ENCODE measurements at regions not wholly inside any gene's neighbourhood (a gene's known extent, or its start where the extent isn't known, plus 50 kb on each side); places are given as distances from the start of the nearest gene placed in this dataset.
"Not testable (repeated sequence)": the region's sequence is repeated elsewhere in the genome, so short reads cannot be mapped to it uniquely, and the experiment has no call there.

DNA sequence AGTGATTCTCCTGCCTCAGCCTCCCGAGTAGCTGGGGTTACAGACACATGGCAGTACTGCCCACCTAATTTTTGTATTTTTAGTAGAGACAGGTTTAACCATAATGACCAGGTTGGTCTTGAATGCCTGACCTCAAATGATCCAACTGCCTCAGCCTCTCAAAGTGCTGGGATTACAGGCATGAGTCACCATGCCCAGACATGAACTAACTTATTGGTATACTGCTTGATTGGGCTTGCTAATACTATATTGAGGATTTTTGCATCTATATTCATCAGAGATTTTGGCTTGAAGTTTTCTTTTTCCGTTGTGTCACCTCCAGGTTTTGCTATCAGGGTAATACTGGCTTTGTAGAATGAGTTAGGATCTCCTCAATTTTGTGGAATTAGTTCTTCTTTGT, 706.1 kb upstream of the HS6ST1 start:
- CTCF ChIA-PET = no interaction called here
- intact Hi-C loops (cut with micrococcal nuclease) = no loop called here
- H4K20me1 ChIP-seq (ENCODE audit: low read length) = no peaks in the 10 kb centered on the region
- no peaks in the 10 kb centered on the region for H3K36me3 ChIP-seq (ENCODE audit: low read depth, low read length)
- H3K79me2 ChIP-seq (ENCODE audit: low read length) = no peaks in the 10 kb centered on the region
- no peak overlapping the region for H3K27ac ChIP-seq (ENCODE audit: low read length)
- no peak overlapping the region for H3K9ac ChIP-seq (ENCODE audit: low read length)
- TF ChIP-seq EZH2phosphoT487 (IDR thresholded peaks at IDR 0.05; ENCODE audit: borderline replicate concordance, low read length) = no peak
- TF ChIP-seq, protein P1, sequence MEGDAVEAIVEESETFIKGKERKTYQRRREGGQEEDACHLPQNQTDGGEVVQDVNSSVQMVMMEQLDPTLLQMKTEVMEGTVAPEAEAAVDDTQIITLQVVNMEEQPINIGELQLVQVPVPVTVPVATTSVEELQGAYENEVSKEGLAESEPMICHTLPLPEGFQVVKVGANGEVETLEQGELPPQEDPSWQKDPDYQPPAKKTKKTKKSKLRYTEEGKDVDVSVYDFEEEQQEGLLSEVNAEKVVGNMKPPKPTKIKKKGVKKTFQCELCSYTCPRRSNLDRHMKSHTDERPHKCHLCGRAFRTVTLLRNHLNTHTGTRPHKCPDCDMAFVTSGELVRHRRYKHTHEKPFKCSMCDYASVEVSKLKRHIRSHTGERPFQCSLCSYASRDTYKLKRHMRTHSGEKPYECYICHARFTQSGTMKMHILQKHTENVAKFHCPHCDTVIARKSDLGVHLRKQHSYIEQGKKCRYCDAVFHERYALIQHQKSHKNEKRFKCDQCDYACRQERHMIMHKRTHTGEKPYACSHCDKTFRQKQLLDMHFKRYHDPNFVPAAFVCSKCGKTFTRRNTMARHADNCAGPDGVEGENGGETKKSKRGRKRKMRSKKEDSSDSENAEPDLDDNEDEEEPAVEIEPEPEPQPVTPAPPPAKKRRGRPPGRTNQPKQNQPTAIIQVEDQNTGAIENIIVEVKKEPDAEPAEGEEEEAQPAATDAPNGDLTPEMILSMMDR (conservative IDR thresholded peaks at IDR 0.05; ENCODE audit: low read depth, low read length) = no peak
- TF ChIP-seq EZH2 (IDR thresholded peaks at IDR 0.05; ENCODE audit: low read length, unreplicated experiment) = no peak
- H3K9me3 ChIP-seq (ENCODE audit: low read length) = no peaks in the 10 kb centered on the region
- no peaks in the 10 kb centered on the region for H3K27me3 ChIP-seq (ENCODE audit: low read length)
- no peaks in the 10 kb centered on the region for H3K4me1 ChIP-seq (ENCODE audit: insufficient read depth, low read length)
- H3K4me3 ChIP-seq (ENCODE audit: low read length) = no peak overlapping the region
- BruUV-seq (replicated peaks) = no TSS peak
- POLR2A ChIA-PET (ENCODE audit: unreplicated experiment) = no interaction called here
- no peaks in the 10 kb centered on the region for H3K9me2 ChIP-seq (replicated peaks; ENCODE audit: low read length)
- H3F3A ChIP-seq (ENCODE audit: low read length, unreplicated experiment) = no peaks in the 10 kb centered on the region
- no peak overlapping the region for H2AFZ ChIP-seq (ENCODE audit: low read length)
- H3K4me2 ChIP-seq (ENCODE audit: low read length) = no peak overlapping the region
- ATAC-seq = no peak
- DNase-seq = no peak

DNA sequence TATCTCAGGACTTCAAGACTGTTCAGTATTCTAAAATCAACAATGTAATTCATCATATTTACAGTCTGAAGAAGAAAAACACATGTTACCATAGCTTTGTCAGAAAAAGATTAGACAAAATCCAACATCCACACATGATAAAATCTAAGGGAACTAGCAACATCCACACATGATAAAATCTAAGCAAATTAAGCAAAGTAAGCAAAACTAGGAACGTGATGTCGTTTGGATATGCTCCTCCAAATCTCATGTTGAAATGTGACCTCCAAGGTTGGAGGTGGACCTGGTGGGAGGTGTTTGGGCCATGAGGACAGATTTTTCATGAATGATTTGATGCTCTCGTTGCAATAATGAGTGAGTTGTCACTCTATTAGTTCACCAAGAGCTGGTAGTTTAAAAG, 717.3 kb upstream of the HS6ST1 start:
- Histone ChIP-seq H3K79me2 (ENCODE audit: low read length) (no peaks in the 10 kb centered on the region), H2AFZ (ENCODE audit: low read length) (no peak overlapping the region), H3K4me3 (ENCODE audit: low read length) (no peak overlapping the region), H3K9ac (ENCODE audit: low read length) (no peak overlapping the region), H3K36me3 (ENCODE audit: low read depth, low read length) (no peaks in the 10 kb centered on the region), H3K27me3 (ENCODE audit: low read length) (no peaks in the 10 kb centered on the region), H3K9me2 (replicated peaks; ENCODE audit: low read length) (no peaks in the 10 kb centered on the region), H3K4me1 (ENCODE audit: insufficient read depth, low read length) (no peaks in the 10 kb centered on the region), H3K27ac (ENCODE audit: low read length) (no peak overlapping the region), H3K9me3 (ENCODE audit: low read length) (0 out of 2 replicates have a peak, but pooled peaks cover 4% of the 10 kb centered on the region), H4K20me1 (ENCODE audit: low read length) (no peaks in the 10 kb centered on the region), H3F3A (ENCODE audit: low read length, unreplicated experiment) (no peaks in the 10 kb centered on the region), H3K4me2 (ENCODE audit: low read length) (no peak overlapping the region)
- POLR2A ChIA-PET (ENCODE audit: unreplicated experiment) = no interaction called here
- intact Hi-C loops (cut with micrococcal nuclease) = no loop called here
- CTCF ChIA-PET = no interaction called here
- ATAC-seq (no peak), DNase-seq (no peak)
- TF ChIP-seq EZH2 (IDR thresholded peaks at IDR 0.05; ENCODE audit: low read length, unreplicated experiment) (no peak), EZH2phosphoT487 (IDR thresholded peaks at IDR 0.05; ENCODE audit: borderline replicate concordance, low read length) (no peak)
- TF ChIP-seq, protein P1 (conservative IDR thresholded peaks at IDR 0.05; ENCODE audit: low read depth, low read length) = no peak
- BruUV-seq (replicated peaks) = no TSS peak

DNA sequence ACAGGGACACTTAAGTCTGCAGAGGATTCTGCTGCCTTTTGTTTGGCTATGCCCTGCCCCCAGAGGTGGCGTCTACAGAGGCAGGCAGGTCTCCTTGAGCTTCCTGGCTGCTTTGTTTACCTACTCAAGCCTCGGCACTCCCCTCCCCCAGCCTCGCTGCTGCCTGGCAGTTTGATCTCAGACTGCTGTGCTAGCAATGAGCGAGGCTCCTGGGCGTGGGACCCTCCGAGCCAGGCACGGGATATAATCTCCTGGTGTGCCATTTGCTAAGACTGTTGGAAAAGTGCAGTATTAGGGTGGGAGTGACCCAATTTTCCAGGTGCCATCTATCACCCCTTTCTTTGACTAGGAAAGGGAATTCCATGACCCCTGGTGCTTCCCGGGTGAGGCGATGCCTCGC, 725.0 kb upstream of the HS6ST1 start:
- H3K27ac ChIP-seq (ENCODE audit: low read length); DNase-seq; H3K9me3 ChIP-seq (ENCODE audit: low read length); intact Hi-C loops (cut with micrococcal nuclease); CTCF ChIA-PET; H3K36me3 ChIP-seq (ENCODE audit: low read depth, low read length); H2AFZ ChIP-seq (ENCODE audit: low read length); H3K4me1 ChIP-seq (ENCODE audit: insufficient read depth, low read length); H3K27me3 ChIP-seq (ENCODE audit: low read length); H3K4me3 ChIP-seq (ENCODE audit: low read length); H3K9ac ChIP-seq (ENCODE audit: low read length); H4K20me1 ChIP-seq (ENCODE audit: low read length); BruUV-seq (replicated peaks); H3K9me2 ChIP-seq (replicated peaks; ENCODE audit: low read length); ATAC-seq; POLR2A ChIA-PET (ENCODE audit: unreplicated experiment); H3K4me2 ChIP-seq (ENCODE audit: low read length); H3K79me2 ChIP-seq (ENCODE audit: low read length); H3F3A ChIP-seq (ENCODE audit: low read length, unreplicated experiment): not testable (repeated sequence)

DNA sequence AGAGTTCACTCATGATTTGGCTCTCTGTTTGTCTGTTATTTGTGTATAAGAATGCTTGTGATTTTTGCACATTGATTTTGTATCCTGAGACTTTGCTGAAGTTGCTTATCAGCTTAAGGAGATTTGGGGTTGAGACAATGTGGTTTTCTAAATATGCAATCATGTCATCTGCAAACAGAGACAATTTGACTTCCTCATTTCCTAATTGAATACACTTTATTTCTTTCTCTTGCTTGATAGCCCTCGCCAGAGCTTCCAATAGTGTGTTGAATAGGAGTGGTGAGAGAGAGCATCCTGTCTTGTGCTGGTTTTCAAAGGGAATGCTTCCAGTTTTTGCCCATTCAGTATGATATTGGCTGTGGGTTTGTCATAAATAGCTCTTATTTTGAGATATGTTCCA, 727.8 kb upstream of the HS6ST1 start:
- ATAC-seq; H3K27ac ChIP-seq (ENCODE audit: low read length); H3F3A ChIP-seq (ENCODE audit: low read length, unreplicated experiment); DNase-seq; H3K9me2 ChIP-seq (replicated peaks; ENCODE audit: low read length); H3K79me2 ChIP-seq (ENCODE audit: low read length); CTCF ChIA-PET; BruUV-seq (replicated peaks); H3K4me3 ChIP-seq (ENCODE audit: low read length); H3K27me3 ChIP-seq (ENCODE audit: low read length); H3K4me2 ChIP-seq (ENCODE audit: low read length); H3K4me1 ChIP-seq (ENCODE audit: insufficient read depth, low read length); H3K9me3 ChIP-seq (ENCODE audit: low read length); H2AFZ ChIP-seq (ENCODE audit: low read length); POLR2A ChIA-PET (ENCODE audit: unreplicated experiment); intact Hi-C loops (cut with micrococcal nuclease); H3K9ac ChIP-seq (ENCODE audit: low read length); H4K20me1 ChIP-seq (ENCODE audit: low read length); H3K36me3 ChIP-seq (ENCODE audit: low read depth, low read length): not testable (repeated sequence)
